HG03439 (cell line): ENCODE measurements at regions not wholly inside any gene's neighbourhood (a gene's known extent, or its start where the extent isn't known, plus 50 kb on each side); places are given as distances from the start of the nearest gene placed in this dataset.

ENCODE experiments used
- ATAC-seq: cut with Tn5 transposase; IDR thresholded peaks from one replicate; pipeline ENCODE4 v1.9.1; 2021; ENCODE audit warnings: mild to moderate bottlenecking, moderate library complexity; ENCODE audit not compliant: unreplicated experiment

DNA sequence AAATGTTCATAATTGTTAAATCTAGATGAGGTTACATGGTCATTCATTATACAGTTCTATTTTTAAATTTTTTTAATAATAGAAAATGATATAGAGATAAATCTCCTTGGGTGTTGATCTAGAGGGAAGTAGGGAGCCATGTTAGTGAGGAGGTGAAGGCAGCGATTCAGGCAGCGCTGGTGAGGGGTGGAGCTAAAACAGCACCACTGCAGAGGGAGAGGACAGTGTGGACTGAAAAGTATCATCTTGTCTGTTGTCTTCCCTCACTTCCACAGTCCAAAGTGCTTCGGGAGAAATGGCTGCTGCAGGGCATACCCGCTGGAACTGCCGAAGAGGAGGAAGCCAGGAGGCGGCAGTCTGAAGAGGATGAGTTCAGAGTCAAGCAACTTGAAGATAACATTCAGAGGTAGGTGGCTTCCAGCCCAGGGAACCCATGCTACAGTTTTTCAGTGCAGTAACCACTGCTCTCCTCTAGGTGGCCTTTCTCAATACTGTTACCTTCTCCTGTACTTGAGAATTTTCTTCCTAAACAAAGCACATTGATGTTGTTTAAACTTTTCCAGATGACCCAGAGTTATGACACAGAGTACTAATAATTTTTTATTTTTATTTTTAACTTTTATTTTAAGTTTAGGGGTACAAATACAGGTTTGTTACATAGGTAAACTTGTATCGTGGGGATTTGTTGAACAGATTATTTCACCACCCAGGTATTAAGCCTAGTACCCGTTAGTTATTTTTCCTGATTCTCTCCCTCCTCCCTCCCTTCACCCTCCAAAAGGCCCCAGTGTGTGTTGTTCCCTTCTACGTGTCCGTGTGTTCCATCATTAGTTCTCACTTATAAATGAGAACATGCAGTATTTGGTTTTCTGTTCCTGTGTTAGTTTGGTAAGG is 100.5 kb downstream of the PALM2AKAP2 start:
- ATAC-seq: peak; percentile 79

DNA sequence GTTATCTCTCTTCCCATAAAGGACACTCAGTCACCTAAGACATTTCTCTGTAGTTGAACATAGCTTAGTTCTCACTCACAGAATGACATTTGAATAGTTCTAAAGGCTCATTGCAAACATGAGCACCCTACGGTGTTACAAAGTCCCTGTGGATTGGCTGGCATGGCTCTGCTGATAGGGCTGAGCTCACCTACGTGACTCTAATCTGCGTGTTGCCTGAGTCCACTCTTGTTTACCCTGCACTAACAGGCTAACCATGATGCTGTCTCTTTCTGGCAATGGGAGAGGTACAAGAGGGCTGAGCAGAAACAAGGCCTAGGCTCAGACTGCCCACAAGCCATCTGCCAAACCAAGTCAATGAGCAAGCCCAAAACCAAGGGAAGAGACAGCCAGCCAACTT is 103.6 kb downstream of the PALM2AKAP2 start:
- ATAC-seq: no peak

DNA sequence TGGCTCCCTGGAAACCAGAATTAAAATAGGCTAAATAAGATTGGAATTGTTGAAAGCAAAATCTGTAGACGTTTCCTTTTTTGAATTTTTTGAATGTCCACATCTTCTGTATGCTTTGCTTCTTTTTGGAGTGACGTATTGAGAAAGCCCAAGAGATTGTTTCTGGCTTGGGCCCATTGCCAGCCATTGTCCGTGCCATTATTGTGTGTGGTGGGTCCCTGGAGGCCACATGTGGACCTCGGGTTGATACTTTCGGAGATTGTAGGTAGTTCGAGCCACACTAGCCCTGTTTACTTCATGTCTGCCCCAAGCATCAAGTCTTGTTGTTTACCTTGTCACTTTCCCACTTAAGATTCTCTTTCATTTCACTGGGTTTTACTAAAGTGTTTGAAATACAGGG is 106.0 kb downstream of the PALM2AKAP2 start:
- ATAC-seq: no peak

DNA sequence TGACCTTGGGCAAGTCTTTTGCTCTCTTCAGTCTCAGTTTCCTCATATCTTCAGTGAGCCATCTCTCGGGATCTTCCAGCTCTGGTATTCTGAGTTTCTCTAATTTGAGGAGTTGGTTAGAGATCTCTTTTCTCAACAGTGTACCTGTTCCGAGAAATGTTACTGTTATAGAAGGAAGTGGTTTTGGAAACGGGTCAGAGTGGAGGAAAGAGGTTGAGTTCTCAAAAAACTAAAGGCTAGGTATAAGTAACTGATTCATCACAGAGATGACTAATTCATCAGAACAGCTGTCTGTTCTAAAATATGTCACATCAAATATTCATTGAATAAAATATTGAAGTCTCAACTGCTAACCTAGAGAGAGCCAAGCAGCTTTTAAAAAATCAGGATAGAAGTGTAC is 106.6 kb downstream of the PALM2AKAP2 start:
- no peak for ATAC-seq

DNA sequence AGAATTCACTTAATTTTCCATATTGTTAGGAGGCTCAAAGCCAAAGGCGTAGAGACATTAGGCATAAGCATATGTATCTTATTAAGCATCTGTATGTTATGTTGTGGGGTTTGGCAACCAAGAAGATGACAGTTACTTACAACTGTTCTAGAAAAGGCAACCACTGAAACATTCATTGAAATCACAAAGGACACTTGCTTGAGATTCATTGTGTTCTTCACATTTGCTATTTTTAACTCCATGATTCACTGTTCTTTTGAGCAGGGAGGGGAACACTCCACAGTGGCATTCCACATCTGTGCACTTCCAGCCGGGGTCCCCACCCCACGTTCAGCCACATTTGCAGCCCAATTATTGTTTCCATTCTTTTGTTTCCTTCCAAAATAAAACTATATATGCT is 107.1 kb downstream of the PALM2AKAP2 start:
- ATAC-seq: no peak

DNA sequence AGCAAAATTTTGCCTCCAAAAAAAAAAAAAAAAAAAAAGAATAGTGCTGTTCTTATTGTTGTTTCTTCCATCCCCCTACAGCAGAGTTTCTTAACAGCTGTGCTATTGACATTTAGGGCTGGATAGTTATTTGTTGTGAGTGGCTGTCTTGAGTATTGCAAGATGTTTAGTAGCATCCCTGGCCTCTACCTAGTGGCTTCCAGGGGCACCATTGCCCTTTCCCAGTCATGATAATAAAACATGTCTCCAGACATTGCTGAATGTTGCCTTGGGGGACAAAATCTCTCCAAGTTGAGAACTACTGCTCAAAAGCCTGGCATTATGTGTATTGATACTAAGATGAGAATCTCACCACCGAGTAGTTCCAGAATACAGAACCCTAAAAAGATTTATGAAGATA is 108.7 kb downstream of the PALM2AKAP2 start:
- ATAC-seq: no peak

DNA sequence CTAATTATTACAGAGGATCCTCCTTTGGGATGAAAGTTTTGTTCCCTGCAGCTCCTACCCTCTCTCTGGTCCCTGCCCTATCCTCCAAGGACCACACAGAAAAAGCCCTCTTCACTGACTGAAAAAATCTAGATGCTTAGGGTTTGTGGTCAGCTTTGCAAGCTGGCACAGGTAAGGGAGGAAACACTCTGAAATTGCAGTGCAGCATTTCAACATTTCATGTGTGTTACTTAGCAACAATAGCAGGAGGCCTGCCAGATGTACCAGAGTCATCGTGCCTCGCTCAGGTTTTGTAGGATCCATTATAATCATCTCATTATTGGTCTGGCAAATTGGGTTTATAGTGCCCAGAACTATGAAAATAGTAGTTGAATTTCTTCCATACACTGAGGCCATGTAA is 109.5 kb downstream of the PALM2AKAP2 start:
- no peak for ATAC-seq

DNA sequence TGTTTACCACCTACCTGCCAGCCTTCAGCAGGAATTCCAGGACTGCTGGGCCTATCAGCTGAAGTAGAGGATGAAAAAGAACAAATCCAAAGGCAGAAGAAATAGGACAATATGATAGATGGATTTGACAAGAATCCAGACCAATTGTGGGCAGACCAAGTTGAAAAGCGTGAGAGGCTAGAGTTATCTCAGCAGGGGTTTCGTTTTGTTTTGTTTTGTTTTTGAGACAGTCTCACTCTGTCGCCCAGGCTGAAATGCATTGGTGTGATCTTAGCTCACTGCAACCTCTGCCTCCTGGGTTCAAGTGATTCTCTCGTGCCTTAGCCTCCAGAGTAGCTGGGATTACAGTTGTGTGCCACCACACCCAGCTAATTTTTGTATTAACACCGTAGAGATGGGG is 113.2 kb downstream of the PALM2AKAP2 start:
- ATAC-seq: no peak

DNA sequence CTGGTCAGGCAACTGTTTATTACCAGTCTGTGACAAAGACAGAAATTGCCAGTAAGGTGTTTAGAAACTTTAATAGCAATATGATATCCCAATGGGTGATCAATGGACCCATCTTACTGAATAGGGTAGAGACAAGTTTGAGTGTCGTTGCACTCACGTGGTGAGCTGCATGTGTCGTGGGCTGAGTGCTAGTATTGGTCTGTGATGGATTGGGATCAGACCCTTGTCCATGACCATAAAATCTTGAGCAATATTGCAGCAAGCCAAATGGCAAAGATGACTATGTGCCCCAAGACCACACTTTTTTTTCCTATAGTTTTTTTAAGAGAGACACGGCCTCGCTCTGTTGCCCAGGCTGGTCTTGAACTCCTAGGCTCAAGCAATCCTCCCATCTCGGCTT is 114.5 kb downstream of the PALM2AKAP2 start:
- no peak for ATAC-seq

DNA sequence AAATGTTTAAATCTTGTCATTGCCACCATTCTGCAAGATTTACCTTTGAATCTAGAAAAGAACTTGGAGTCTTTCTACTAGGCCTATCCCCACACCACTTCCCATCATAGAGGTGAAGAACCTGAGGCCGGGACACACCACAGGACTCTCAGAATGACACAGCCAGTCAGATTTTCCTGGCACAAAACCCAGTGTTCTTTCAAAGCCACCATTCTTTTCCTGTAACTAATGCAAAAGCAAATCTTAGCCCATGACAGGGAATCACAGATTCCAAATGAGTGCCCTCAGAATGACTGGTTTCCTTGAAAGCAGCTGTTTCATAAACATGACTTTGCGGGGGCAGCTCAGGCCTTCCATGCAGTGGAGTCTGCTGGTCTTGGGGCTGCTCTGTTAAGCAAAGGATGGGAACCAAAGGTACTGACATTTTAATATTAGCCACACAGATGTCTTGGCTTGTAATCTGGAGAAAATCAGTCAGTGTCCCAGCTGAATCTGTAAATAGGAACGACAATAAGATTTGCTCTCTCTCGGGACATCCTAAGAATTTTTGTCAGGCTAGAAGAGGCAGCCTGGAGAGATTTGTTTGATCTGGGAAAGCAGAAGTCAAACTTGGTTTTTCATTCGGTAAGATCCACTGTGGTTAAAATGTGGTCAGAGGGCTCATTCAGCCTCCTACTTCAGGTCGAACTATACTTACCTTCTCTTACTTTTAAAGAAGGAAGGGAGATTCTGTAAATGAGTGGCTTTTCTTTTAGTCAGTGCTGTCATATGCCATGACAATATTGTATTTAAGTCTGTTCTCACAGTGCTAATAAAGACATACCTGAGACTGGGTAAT is 115.1 kb downstream of the PALM2AKAP2 start:
- ATAC-seq: no peak

DNA sequence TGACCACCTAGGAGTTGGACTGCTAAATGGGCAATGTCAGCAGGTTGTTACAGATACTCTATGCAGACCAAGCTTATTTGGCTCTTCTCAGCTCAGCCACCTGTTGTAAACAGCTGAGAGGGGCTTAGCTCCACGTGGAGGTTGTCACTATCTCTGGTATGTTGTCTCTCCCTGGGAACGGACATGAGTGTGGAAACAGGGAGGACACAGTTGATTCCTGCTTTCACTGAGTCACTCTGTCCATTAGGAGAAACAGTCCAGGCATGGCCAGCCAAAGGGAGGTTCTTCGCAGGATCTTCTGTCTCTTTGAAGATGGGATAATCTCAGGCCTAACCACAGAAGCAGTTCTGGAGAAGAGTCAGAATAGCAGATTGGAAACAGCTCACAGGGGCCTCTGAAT is 121.2 kb downstream of the PALM2AKAP2 start:
- no peak for ATAC-seq

DNA sequence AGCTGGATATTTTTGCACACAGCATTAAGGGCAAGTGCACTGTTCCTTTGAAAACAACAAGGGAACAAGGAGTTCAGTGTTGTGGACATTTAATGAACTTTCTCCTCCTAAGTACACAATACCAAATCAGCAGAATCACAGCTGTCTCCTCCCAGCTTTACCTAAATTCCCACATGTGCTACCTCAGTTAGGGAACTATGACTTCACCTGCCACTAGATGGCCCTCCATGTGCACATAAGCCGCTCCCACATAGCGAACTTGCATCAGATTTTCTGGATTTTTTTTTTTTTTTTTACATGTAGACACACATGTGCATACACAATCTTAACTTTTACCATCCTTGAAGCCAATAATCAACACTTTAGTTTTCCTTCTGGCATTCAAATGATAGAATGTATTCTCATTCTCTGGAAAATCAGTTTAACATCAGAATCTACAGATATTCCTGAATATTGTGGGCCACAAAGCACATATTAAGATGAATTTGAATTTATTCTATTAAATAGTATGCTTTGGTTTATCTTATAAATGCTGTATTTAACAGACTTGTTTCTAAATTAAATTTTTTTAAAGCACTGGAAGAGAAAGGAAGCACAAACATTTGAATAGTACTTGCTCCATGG is 123.6 kb downstream of the PALM2AKAP2 start:
- peak; percentile 65 for ATAC-seq

DNA sequence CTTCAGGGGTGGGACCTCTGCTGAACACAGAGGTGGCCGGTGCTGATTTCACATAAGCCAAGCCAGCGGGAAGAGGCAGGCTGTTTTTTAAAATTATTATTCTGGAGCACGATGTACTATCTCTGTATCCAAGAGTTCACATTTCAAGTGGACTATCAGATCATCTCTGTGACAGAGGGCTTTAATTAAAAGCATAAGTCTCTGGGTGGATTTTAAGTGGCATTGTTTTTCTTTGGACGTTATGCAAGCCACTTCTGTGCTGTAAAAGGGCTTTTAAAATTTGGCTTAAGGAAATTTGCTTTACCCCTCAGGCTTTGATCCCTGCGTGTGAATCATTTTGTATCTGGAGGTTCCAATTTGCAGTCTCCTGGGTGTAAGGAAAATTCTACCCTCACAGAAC is 124.7 kb downstream of the PALM2AKAP2 start:
- ATAC-seq: no peak

DNA sequence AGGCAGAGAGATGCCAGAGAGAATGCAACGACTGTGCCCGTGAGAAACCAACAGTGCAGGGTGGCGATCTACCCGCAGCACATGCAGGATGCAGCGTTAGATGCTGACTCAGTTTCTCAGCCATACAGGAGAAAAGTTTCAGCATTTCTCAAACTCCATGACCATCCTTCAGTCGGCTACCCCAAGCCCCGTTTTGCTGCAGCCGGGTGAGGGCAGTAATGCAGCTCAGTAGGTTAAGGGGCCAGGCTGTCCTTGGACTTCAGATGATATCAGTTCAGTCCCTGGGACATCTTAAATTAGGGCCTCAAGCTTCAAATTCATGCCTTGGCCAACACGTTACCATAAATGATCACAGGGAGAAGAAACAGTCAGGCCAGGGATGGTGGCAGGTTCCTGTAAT is 125.5 kb downstream of the PALM2AKAP2 start:
- ATAC-seq: no peak

DNA sequence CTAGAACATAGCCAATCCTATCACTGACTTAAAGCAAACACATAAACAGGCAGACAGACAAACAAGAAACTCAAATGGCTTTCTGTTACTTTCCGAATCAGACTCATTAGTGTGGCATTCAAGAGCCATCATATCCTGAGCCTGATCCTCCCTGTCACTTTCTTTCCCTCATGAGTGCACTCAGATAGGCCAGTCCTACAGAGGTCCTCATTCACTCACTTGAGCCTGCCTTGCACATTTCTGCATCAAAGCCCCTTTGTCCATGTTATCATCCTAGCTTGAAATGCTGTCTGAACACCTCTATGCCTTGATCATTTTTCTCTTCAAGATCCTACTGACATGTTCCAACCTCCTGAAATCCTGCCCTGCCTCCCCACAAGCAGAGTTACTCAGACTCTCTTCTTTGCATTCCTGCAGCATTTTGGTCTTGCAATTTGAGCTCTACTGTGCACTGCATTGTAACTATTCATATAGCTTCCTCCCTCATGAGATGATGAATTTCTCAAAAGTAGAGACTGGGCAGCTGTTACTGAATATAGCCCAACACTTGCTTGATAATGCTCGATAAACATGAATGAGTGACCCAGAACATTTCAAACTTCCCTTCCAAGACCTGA is 126.9 kb downstream of the PALM2AKAP2 start:
- no peak for ATAC-seq

DNA sequence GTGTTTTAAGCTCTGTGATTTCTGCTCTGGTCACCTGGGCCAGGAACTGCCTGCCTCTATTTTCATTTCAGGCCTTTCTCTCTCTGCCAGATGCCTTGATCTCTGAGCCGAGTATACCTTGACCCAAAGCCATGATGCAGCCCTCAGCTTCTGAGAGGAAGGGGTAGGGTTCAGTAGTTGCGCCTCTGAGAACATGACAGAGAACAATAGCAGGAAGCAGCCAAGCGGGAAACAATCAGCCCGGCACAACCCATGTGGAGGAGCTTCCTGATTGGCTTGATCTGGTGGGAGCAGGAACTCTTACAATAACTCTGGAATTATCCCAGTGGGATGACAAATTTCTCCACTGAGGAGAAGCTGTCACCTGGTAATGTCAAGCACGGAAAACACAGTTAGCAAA is 127.4 kb downstream of the PALM2AKAP2 start:
- ATAC-seq: no peak

DNA sequence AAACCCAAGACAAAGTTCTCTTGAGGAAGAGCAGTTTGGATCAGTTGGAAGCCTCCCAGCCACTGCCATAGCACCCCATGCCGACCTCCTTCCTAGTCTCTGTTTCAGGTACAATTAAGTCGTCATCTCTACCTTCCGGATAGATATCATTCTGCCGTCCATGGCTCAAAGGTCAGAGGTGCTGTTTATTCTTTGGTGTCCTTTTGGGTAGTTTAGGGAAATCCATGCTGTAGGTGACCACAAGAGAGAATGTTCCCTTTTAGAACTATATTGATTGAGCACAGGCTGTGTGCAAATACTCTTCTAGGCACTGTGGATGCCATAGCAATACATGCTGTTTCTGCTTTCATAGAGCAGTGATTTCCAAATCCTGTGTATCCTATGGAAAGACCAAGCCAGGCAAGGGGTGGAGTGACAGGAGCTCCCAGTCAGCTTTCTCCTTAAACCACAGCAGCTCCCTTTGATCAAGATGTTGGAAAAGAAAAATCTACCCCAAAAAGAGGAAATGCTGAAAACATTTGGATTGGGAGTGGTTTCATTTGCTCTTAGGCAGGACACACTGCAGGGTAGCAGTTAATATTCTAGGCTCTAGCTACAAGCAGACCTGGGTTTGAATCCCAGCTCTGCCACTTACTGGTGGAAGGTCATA is 127.9 kb downstream of the PALM2AKAP2 start:
- ATAC-seq: no peak

DNA sequence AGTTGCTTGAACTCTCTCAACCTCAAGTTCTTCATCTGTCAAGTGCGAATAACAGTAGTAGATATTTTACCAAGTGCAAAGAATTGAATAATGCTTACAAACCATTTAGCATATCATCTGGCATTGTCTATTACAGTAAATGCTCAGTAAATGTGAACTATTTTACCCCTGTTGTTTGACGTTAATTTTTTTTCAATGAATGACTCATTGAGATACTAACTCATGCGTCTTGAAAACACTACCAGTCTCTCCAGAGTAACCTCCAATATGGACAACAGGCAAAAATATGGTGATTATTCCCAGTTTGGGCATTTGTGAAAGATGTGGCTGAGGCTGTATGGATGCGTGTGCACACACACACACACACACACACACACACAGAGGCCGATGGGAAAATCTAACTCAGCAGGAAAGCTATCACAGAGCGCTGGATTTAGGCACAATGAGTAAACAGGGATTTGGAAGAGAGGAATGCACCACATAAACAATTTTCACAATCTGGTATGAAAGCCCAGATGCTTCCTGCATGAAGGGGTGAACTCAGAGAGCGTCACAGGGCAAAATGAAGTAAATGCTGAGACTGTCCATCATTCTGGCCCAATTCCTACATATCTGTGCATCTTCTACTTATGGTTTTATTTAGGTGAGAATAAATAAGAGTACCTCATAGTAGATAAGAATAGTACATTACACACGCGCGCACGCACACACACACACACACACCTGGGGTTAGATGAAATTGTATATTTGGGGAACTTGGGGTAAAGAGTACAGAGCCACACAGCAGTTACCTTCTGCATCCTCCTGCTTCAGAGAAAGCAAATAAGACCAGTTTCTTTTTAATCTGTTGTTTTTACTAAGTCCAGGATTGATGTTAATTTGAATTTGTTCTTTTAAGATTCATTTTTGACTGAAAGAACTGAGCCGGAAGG is 128.7 kb downstream of the PALM2AKAP2 start:
- ATAC-seq: no peak

DNA sequence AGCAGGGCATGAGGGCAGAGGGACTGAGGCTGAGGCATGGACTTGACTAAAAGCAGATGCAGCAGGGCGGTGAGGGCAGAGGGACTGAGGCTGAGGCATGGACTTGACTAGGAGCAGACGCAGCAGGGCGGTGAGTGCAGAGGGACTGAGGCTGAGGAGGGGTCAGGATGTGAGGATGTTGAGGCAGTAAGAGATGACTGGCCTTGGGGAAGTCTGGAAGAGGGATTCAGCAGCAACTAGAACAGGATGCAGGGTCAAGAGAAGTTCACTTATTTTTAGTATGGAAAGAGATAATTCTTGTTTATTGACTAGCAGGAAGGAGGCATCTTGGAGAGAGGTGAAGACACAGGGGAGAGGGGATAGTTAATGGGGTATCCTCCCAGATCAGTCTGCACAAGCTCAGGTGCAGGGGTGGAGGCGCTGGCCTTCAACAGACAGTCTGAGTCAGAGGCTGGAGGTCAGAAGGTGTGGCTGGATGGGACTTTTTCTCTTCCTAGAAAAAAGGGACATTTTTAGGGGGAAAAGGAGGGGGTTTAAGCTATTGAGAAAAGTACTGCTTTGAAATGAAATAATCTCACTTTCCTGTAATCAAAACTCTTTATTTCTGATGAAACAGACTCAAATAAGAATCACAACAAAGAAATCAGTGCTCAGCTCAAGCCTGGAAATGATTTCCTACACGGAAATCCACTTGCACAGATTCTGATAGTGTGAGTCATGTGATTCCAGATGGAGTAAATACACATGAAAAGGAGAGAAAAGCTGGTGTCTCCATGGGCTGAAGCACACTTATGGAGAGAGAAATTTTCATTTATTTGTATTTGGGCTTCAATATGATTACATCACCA is 130.9 kb downstream of the PALM2AKAP2 start:
- no peak for ATAC-seq
